Bronchial epithelial cell (primary cell): ENCODE measurements at regions not wholly inside any gene's neighbourhood (a gene's known extent, or its start where the extent isn't known, plus 50 kb on each side); places are given as distances from the start of the nearest gene placed in this dataset.

Experiments used
- DNase-seq: peaks from one replicate; pipeline ENCODE4 v3.0.0-alpha.2; 2010; ENCODE audit warnings: low read depth
- FAIRE-seq: peaks from 2 replicates; lab custom pipeline; 2011; peaks lifted over from hg19 to GRCh38; lab: Jason Lieb, UNC
- H3K27me3 ChIP-seq: 2 replicates; pipeline ENCODE4 v1.5.1; 2011; ENCODE audit warnings: low read length; ENCODE audit not compliant: control insufficient read depth, insufficient read depth
- H3K36me3 ChIP-seq: 2 replicates; pipeline ENCODE4 v1.5.1; 2011; ENCODE audit warnings: low read length; ENCODE audit not compliant: control insufficient read depth, insufficient read depth
- H3K4me3 ChIP-seq: 2 replicates; pipeline ENCODE4 v1.5.1; 2011; ENCODE audit warnings: mild to moderate bottlenecking, low read depth, low read length, control low read depth
- CTCF ChIP-seq: IDR thresholded peaks from 2 replicates; pipeline ENCODE4 v1.5.1; 2011; ENCODE audit warnings: mild to moderate bottlenecking, moderate library complexity, low read length, control low read depth, inconsistent platforms; ENCODE audit not compliant: insufficient read depth, severe bottlenecking

DNA sequence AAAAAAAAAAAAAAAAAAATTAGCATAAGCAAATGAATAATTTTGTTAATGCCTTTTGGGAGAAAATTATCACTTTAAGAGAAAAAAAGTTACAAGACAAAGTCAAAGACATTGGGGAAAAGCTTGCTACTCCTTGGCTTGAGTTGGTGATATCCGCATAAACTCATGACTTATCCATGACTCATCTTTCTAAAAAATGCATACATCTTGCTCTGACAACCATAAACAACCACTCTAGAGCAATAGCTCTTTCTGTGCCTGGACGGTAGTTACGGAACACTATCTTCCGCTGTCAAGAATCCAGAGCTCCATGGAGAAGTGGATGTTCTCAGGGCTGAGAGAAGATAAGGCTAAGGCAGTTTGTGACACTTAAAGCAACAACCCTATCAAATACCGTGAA, 281.1 kb upstream of the PFKP start:
- Histone ChIP-seq H3K36me3 (no peaks in the 10 kb centered on the region), H3K4me3 (no peak overlapping the region), H3K27me3 (no peaks in the 10 kb centered on the region)
- no peak for FAIRE-seq
- DNase-seq: no peak
- TF ChIP-seq CTCF: no peak

- TF ChIP-seq CTCF: no peak
- no peak for FAIRE-seq
- Histone ChIP-seq H3K27me3 (no peaks in the 10 kb centered on the region), H3K36me3 (no peaks in the 10 kb centered on the region), H3K4me3 (no peak overlapping the region)
- DNase-seq: no peak
Measured at GRCh38 chr10:2784766-2785165, 282.6 kb upstream of the PFKP start.

DNA sequence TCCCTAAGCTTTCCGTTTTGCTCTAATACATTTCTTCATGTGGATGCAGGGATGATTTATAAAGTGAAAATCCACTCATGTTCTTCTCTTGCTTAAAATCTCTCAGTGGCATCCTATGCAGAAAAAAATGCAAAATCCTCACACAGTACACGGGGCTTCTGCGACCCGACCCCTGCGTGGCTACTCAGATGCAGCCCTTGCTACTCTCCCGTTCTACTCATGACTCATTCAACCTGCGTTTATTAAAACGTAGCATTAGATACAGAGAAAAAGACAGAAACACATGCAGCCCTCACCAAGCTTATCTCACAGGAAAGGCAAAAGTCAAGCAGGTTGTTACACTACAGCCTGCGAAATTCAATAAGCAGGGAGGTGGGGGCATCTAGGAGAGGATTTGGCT, 284.4 kb upstream of the PFKP start:
- no peak for FAIRE-seq
- H3K36me3 ChIP-seq: no peaks in the 10 kb centered on the region
- no peak for TF ChIP-seq CTCF
- H3K27me3 ChIP-seq: no peaks in the 10 kb centered on the region
- no peak for DNase-seq
- H3K4me3 ChIP-seq: no peak overlapping the region

DNA sequence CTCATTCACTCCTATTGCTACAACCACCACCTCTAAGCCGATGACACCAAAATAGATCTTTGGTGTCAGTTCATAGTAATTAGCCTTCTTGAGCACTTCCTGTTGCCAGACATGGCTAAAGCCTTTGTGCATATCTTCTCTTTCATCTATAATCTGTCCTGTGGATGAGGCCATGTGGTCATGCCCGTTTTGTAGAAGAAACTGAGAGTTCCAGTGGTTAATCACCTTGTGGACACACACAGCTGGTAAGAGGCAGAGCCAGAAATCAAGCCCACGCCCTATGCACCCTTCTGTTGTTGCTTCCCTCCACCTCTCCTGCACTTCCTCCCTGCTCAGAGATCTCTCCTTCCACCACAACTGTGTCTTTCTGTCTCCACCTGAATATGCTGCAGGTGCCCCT, 285.1 kb upstream of the PFKP start:
- no peak for TF ChIP-seq CTCF
- Histone ChIP-seq H3K4me3 (no peak overlapping the region), H3K36me3 (no peaks in the 10 kb centered on the region), H3K27me3 (no peaks in the 10 kb centered on the region)
- FAIRE-seq: no peak
- no peak for DNase-seq

- DNase-seq (no peak), FAIRE-seq (no peak)
- H3K27me3 ChIP-seq: no peaks in the 10 kb centered on the region
- no peak overlapping the region for H3K4me3 ChIP-seq
- TF ChIP-seq CTCF: no peak
- no peaks in the 10 kb centered on the region for H3K36me3 ChIP-seq
Measured at GRCh38 chr10:2777666-2778355, 289.5 kb upstream of the PFKP start.
